ENCODE measurements at regions not wholly inside any gene's neighbourhood (a gene's known extent, or its start where the extent isn't known, plus 50 kb on each side); places are given as distances from the start of the nearest gene placed in this dataset.

DNA sequence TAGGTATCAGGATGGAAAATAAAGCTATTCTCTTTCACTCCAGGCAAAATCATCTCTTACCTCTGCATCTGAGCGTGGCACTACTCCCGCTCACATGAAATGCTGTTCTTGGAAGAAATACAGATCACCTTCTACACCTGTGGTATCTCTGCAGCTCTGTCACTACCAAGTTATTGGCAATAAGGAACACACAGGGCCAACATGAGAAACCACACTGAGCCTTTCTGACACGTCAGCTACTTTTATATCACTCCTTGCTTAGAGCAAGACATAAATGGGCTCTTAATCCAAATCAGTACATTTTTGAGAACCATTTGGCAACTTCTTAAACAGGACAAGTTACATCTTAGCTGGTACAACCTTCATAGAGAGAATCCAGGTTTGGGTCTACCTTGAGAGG is 101.8 kb upstream of the GUCY1A1 start:
- TF ChIP-seq, protein P1, sequence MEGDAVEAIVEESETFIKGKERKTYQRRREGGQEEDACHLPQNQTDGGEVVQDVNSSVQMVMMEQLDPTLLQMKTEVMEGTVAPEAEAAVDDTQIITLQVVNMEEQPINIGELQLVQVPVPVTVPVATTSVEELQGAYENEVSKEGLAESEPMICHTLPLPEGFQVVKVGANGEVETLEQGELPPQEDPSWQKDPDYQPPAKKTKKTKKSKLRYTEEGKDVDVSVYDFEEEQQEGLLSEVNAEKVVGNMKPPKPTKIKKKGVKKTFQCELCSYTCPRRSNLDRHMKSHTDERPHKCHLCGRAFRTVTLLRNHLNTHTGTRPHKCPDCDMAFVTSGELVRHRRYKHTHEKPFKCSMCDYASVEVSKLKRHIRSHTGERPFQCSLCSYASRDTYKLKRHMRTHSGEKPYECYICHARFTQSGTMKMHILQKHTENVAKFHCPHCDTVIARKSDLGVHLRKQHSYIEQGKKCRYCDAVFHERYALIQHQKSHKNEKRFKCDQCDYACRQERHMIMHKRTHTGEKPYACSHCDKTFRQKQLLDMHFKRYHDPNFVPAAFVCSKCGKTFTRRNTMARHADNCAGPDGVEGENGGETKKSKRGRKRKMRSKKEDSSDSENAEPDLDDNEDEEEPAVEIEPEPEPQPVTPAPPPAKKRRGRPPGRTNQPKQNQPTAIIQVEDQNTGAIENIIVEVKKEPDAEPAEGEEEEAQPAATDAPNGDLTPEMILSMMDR (conservative IDR thresholded peaks at IDR 0.05; ENCODE audit: low read length), result no peak
- no peak for TF ChIP-seq EZH2phosphoT487 (IDR thresholded peaks at IDR 0.05; ENCODE audit: borderline replicate concordance, low read depth, low read length)

All from OCI-LY7 (cell line).